ENCODE measurements at regions not wholly inside any gene's neighbourhood (a gene's known extent, or its start where the extent isn't known, plus 50 kb on each side); places are given as distances from the start of the nearest gene placed in this dataset.

DNA sequence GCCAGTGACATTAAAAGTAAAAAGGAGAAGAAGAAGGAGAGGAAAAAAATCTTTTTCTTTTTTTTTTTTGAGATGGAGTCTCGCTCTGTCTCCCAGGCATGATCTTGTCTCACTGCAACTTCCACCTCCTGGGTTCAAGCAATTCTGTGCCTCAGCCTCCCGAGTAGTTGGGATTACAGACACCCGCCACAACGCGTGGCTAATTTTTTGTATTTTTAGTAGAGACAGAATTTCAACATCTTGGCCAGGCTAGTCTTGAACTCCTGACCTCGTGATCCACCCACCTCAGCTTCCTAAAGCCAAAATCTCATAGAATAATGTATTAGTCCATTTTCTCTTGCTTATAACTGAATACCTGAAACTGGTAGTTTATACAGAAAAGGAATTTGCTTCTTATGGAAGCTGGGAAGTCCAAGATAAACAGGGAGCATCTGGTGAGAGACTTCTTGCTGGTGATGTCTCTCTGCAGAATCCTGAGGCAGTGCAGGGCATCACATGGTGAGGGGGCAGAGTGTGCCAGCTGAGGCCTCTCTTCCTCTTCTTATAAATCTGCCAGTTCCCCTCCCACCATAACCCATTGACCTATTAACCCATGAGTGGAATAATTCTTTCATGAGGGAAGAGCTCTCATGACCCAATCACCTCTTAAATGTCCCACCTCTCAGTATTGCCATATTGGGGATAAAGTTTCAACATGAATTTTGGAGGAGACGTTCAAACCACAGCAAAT is 466.3 kb downstream of the GADD45G start:
- TF ChIP-seq, protein P1, sequence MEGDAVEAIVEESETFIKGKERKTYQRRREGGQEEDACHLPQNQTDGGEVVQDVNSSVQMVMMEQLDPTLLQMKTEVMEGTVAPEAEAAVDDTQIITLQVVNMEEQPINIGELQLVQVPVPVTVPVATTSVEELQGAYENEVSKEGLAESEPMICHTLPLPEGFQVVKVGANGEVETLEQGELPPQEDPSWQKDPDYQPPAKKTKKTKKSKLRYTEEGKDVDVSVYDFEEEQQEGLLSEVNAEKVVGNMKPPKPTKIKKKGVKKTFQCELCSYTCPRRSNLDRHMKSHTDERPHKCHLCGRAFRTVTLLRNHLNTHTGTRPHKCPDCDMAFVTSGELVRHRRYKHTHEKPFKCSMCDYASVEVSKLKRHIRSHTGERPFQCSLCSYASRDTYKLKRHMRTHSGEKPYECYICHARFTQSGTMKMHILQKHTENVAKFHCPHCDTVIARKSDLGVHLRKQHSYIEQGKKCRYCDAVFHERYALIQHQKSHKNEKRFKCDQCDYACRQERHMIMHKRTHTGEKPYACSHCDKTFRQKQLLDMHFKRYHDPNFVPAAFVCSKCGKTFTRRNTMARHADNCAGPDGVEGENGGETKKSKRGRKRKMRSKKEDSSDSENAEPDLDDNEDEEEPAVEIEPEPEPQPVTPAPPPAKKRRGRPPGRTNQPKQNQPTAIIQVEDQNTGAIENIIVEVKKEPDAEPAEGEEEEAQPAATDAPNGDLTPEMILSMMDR (IDR thresholded peaks at IDR 0.05; ENCODE audit: low read depth, low read length) = no peak
- TF ChIP-seq POLR2A (IDR thresholded peaks at IDR 0.05; ENCODE audit: extremely low read depth, insufficient read length) = no peak
- TF ChIP-seq, protein P2, sequence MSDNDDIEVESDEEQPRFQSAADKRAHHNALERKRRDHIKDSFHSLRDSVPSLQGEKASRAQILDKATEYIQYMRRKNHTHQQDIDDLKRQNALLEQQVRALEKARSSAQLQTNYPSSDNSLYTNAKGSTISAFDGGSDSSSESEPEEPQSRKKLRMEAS (IDR thresholded peaks at IDR 0.05; ENCODE audit: low read depth, low read length) = no peak
